ENCODE measurements at regions not wholly inside any gene's neighbourhood (a gene's known extent, or its start where the extent isn't known, plus 50 kb on each side); places are given as distances from the start of the nearest gene placed in this dataset.

- no peak overlapping the region for H3K4me3 ChIP-seq (ENCODE audit: low read length)
- ChIA-PET POLR2A (no interaction called here), CTCF (no interaction called here)
- peaks cover 2 to 8% of the 10 kb centered on the region in 2 donors for H3K27me3 Mint-ChIP-seq
- no peak overlapping the region for H3K4me3 Mint-ChIP-seq
- H3K27ac ChIP-seq (ENCODE audit: low read depth, low read length), result no peak overlapping the region
- no peak for DNase-seq
- no peaks in the 10 kb centered on the region for H3K4me1 Mint-ChIP-seq
- H3K36me3 ChIP-seq (ENCODE audit: insufficient read depth, low read length), result no peaks in the 10 kb centered on the region
- H3K4me1 ChIP-seq (ENCODE audit: insufficient read depth, low read length), result no peaks in the 10 kb centered on the region
- H3K36me3 Mint-ChIP-seq, result no peaks in the 10 kb centered on the region
- H3K9me3 ChIP-seq (ENCODE audit: low read length), result no peaks in the 10 kb centered on the region
- peak overlapping the region in 1 of 8 donors; percentile 82 for H3K27ac Mint-ChIP-seq
- H3K27me3 ChIP-seq (ENCODE audit: insufficient read depth, low read length, poor library complexity, severe bottlenecking), result no peaks in the 10 kb centered on the region
- H3K9me3 Mint-ChIP-seq, result no peaks in the 10 kb centered on the region
Measured at GRCh38 chr2:239522002-239522739, 121.4 kb upstream of the HDAC4 start.

GRCh38 chr2:239521518-239521815, 120.6 kb upstream of the HDAC4 start:
- H3K4me3 Mint-ChIP-seq, result no peak overlapping the region
- no peak overlapping the region for H3K27ac ChIP-seq (ENCODE audit: low read depth, low read length)
- H3K4me3 ChIP-seq (ENCODE audit: low read length), result no peak overlapping the region
- ChIA-PET POLR2A (no interaction called here), CTCF (no interaction called here)
- peak overlapping the region in 1 of 8 donors; percentile 92 for H3K27ac Mint-ChIP-seq
- H3K4me1 ChIP-seq (ENCODE audit: insufficient read depth, low read length), result no peaks in the 10 kb centered on the region
- no peaks in the 10 kb centered on the region for H3K9me3 ChIP-seq (ENCODE audit: low read length)
- no peaks in the 10 kb centered on the region for H3K9me3 Mint-ChIP-seq
- no peak for DNase-seq
- H3K27me3 ChIP-seq (ENCODE audit: insufficient read depth, low read length, poor library complexity, severe bottlenecking), result no peaks in the 10 kb centered on the region
- H3K27me3 Mint-ChIP-seq, result peaks cover 2 to 8% of the 10 kb centered on the region in 2 donors
- H3K4me1 Mint-ChIP-seq, result no peaks in the 10 kb centered on the region
- no peaks in the 10 kb centered on the region for H3K36me3 ChIP-seq (ENCODE audit: insufficient read depth, low read length)
- H3K36me3 Mint-ChIP-seq, result no peaks in the 10 kb centered on the region

DNA sequence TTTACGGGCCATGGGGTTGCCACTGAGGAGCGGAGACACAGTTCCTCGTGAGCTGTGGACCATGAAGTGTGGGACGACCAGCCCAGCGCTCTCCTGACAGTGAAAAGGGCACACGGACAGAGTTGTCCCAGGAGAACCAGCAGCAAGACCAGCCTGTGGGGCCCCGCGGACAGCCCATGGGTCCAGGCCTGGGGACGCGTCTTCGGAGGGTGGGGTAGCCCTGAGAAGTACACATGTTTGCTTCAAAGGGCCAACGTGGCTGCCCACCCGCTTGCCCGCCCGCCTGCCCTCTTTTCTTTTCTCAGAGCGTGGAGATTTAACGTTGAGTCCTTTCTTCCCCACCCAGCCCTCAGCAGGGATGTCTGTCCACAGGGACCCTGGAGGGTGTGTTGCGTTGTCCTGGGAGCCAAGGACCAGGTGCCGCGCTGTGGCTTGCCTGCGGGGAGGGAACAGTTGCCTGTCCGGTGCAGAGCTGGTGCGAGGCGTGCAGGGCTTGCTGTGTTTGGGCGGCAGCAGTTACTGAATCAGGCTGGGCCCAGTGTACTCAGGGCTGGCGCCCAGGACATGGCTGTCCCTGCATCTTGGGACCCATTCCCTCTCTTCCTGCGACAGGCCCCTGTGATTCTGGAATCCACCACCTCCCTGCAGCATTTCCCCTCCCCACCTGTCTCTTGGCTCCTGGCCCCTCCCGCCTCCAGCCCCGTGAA, 120.1 kb upstream of the HDAC4 start:
- POLR2A ChIA-PET, result no interaction called here
- Mint-ChIP-seq H3K4me3 (no peak overlapping the region), H3K27me3 (peaks cover 2 to 5% of the 10 kb centered on the region in 2 donors), H3K9me3 (no peaks in the 10 kb centered on the region), H3K36me3 (no peaks in the 10 kb centered on the region), H3K27ac (peak overlapping the region in 1 of 8 donors; percentile 92), H3K4me1 (no peaks in the 10 kb centered on the region)
- Histone ChIP-seq H3K27ac (ENCODE audit: low read depth, low read length) (no peak overlapping the region), H3K9me3 (ENCODE audit: low read length) (no peaks in the 10 kb centered on the region), H3K4me1 (ENCODE audit: insufficient read depth, low read length) (no peaks in the 10 kb centered on the region), H3K4me3 (ENCODE audit: low read length) (no peak overlapping the region), H3K27me3 (ENCODE audit: insufficient read depth, low read length, poor library complexity, severe bottlenecking) (no peaks in the 10 kb centered on the region), H3K36me3 (ENCODE audit: insufficient read depth, low read length) (no peaks in the 10 kb centered on the region)
- no peak for DNase-seq
- CTCF ChIA-PET, result no interaction called here

GRCh38 chr2:239519921-239520585, 119.2 kb upstream of the HDAC4 start:
- CTCF ChIA-PET, result no interaction called here

DNA sequence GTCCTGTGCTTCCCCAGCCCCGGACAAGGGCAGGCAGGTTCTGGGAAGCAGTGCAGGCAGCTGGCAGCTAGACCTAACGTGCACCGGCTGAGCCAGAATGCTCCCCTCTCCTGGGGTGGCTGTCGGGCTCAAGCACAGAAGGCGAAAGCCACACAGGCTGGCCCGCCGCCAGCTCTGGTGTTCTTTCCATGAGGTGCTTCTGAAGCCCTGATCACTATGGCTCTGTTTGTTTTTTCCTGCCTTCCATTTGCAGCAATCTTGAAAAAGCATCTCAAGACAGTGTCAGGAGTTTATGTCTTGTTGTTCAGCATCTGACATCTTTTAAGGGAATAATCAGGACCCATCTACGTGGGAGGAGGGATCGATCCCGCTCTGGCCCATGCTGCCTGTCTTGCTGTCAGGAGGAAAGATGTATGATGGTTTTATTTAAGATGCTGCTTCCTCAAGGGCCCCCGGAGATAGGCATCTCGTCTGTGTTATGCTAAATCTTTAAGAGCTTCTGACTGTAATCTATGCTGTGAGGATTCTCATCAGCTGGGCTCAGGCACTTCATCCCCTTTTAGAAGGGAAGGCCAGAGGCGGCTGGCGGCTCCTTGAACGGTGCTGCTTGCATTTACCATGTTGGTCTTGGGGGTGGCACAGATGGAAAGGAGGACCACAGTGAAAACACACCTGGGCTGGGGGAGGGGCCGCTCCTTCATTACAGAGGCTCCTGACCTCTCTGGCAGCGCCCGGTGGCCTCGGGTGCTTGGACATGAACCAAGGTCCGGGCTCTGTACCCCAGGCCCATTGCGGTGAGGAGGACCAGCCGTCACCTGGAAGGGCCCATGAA, 118.5 kb upstream of the HDAC4 start:
- Mint-ChIP-seq H3K4me3 (no peak overlapping the region), H3K27me3 (peaks cover 0 to 2% of the 10 kb centered on the region in 2 donors), H3K36me3 (no peaks in the 10 kb centered on the region), H3K27ac (no peak overlapping the region), H3K9me3 (no peaks in the 10 kb centered on the region), H3K4me1 (no peaks in the 10 kb centered on the region)
- ChIA-PET POLR2A (no interaction called here), CTCF (no interaction called here)
- Histone ChIP-seq H3K36me3 (ENCODE audit: insufficient read depth, low read length) (no peaks in the 10 kb centered on the region), H3K27me3 (ENCODE audit: insufficient read depth, low read length, poor library complexity, severe bottlenecking) (no peaks in the 10 kb centered on the region), H3K27ac (ENCODE audit: low read depth, low read length) (no peak overlapping the region), H3K4me3 (ENCODE audit: low read length) (no peak overlapping the region), H3K4me1 (ENCODE audit: insufficient read depth, low read length) (no peaks in the 10 kb centered on the region), H3K9me3 (ENCODE audit: low read length) (no peaks in the 10 kb centered on the region)
- DNase-seq, result no peak

More at GRCh38 chr2:239519921-239520585, 119.2 kb upstream of the HDAC4 start:
- H3K4me3 Mint-ChIP-seq, result no peak overlapping the region
- Histone ChIP-seq H3K27me3 (ENCODE audit: insufficient read depth, low read length, poor library complexity, severe bottlenecking) (no peaks in the 10 kb centered on the region), H3K9me3 (ENCODE audit: low read length) (no peaks in the 10 kb centered on the region), H3K4me1 (ENCODE audit: insufficient read depth, low read length) (no peaks in the 10 kb centered on the region), H3K4me3 (ENCODE audit: low read length) (no peak overlapping the region), H3K36me3 (ENCODE audit: insufficient read depth, low read length) (no peaks in the 10 kb centered on the region), H3K27ac (ENCODE audit: low read depth, low read length) (no peak overlapping the region)
- no peak overlapping the region for H3K27ac Mint-ChIP-seq
- H3K9me3 Mint-ChIP-seq, result no peaks in the 10 kb centered on the region
- POLR2A ChIA-PET, result no interaction called here
- H3K36me3 Mint-ChIP-seq, result no peaks in the 10 kb centered on the region
- peaks cover 0 to 2% of the 10 kb centered on the region in 2 donors for H3K27me3 Mint-ChIP-seq
- no peak for DNase-seq
- H3K4me1 Mint-ChIP-seq, result no peaks in the 10 kb centered on the region

- H3K4me3 Mint-ChIP-seq, result no peak overlapping the region
- no peaks in the 10 kb centered on the region for H3K9me3 ChIP-seq (ENCODE audit: low read length)
- peaks cover 0 to 2% of the 10 kb centered on the region in 2 donors for H3K27me3 Mint-ChIP-seq
- no peaks in the 10 kb centered on the region for H3K36me3 ChIP-seq (ENCODE audit: insufficient read depth, low read length)
- H3K27ac Mint-ChIP-seq, result no peak overlapping the region
- no peaks in the 10 kb centered on the region for H3K4me1 Mint-ChIP-seq
- no peaks in the 10 kb centered on the region for H3K4me1 ChIP-seq (ENCODE audit: insufficient read depth, low read length)
- POLR2A ChIA-PET, result no interaction called here
- CTCF ChIA-PET, result no interaction called here
- no peak overlapping the region for H3K27ac ChIP-seq (ENCODE audit: low read depth, low read length)
- H3K27me3 ChIP-seq (ENCODE audit: insufficient read depth, low read length, poor library complexity, severe bottlenecking), result no peaks in the 10 kb centered on the region
- DNase-seq, result no peak
- no peaks in the 10 kb centered on the region for H3K9me3 Mint-ChIP-seq
- no peak overlapping the region for H3K4me3 ChIP-seq (ENCODE audit: low read length)
- no peaks in the 10 kb centered on the region for H3K36me3 Mint-ChIP-seq
Measured at GRCh38 chr2:239518286-239519088, 117.7 kb upstream of the HDAC4 start.

- Histone ChIP-seq H3K4me3 (ENCODE audit: low read length) (no peak overlapping the region), H3K27me3 (ENCODE audit: insufficient read depth, low read length, poor library complexity, severe bottlenecking) (no peaks in the 10 kb centered on the region), H3K4me1 (ENCODE audit: insufficient read depth, low read length) (no peaks in the 10 kb centered on the region), H3K27ac (ENCODE audit: low read depth, low read length) (no peak overlapping the region), H3K36me3 (ENCODE audit: insufficient read depth, low read length) (no peaks in the 10 kb centered on the region), H3K9me3 (ENCODE audit: low read length) (no peaks in the 10 kb centered on the region)
- no peak overlapping the region for H3K4me3 Mint-ChIP-seq
- CTCF ChIA-PET, result no interaction called here
- no peak overlapping the region for H3K27ac Mint-ChIP-seq
- peaks cover 0 to 2% of the 10 kb centered on the region in 2 donors for H3K27me3 Mint-ChIP-seq
- POLR2A ChIA-PET, result no interaction called here
- H3K36me3 Mint-ChIP-seq, result no peaks in the 10 kb centered on the region
- no peak for DNase-seq
- H3K4me1 Mint-ChIP-seq, result no peaks in the 10 kb centered on the region
- peaks cover 0 to 4% (median 0%) of the 10 kb centered on the region in 5 donors for H3K9me3 Mint-ChIP-seq
Measured at GRCh38 chr2:239517686-239518085, 116.9 kb upstream of the HDAC4 start.

Data from CD8-positive, alpha-beta memory T cell (primary cell).